ENCODE measurements at regions not wholly inside any gene's neighbourhood (a gene's known extent, or its start where the extent isn't known, plus 50 kb on each side); places are given as distances from the start of the nearest gene placed in this dataset.

DNA sequence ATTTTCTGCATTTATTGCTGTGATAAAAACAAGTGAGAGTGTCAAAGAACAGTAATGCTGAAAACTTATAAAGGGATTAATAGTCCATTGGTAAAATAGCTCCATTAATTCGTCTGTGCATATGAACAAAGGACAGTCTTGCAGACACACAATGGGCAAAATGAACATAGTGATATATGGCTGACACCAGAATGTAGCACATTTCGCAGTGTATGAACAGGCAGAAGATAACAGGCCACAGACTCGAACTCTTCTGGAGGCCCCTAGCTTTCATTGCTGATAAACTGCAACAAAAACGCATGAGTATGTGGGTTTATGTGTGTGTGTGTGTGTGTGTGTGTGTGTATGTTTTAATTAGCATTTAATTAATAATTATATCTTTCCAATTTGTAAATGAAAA lies 354.8 kb downstream of the TAF11L14 start:
- TF ChIP-seq, protein P1, sequence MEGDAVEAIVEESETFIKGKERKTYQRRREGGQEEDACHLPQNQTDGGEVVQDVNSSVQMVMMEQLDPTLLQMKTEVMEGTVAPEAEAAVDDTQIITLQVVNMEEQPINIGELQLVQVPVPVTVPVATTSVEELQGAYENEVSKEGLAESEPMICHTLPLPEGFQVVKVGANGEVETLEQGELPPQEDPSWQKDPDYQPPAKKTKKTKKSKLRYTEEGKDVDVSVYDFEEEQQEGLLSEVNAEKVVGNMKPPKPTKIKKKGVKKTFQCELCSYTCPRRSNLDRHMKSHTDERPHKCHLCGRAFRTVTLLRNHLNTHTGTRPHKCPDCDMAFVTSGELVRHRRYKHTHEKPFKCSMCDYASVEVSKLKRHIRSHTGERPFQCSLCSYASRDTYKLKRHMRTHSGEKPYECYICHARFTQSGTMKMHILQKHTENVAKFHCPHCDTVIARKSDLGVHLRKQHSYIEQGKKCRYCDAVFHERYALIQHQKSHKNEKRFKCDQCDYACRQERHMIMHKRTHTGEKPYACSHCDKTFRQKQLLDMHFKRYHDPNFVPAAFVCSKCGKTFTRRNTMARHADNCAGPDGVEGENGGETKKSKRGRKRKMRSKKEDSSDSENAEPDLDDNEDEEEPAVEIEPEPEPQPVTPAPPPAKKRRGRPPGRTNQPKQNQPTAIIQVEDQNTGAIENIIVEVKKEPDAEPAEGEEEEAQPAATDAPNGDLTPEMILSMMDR (IDR thresholded peaks at IDR 0.05; ENCODE audit: low read depth, low read length) = no peak
- Histone ChIP-seq H3K9me3 (no peaks in the 10 kb centered on the region), H3K4me1 (no peaks in the 10 kb centered on the region), H3K4me3 (ENCODE audit: low read depth, low read length) (no peak overlapping the region), H3K27me3 (no peaks in the 10 kb centered on the region), H3K36me3 (no peaks in the 10 kb centered on the region)
- DNase-seq = no peak

DNA sequence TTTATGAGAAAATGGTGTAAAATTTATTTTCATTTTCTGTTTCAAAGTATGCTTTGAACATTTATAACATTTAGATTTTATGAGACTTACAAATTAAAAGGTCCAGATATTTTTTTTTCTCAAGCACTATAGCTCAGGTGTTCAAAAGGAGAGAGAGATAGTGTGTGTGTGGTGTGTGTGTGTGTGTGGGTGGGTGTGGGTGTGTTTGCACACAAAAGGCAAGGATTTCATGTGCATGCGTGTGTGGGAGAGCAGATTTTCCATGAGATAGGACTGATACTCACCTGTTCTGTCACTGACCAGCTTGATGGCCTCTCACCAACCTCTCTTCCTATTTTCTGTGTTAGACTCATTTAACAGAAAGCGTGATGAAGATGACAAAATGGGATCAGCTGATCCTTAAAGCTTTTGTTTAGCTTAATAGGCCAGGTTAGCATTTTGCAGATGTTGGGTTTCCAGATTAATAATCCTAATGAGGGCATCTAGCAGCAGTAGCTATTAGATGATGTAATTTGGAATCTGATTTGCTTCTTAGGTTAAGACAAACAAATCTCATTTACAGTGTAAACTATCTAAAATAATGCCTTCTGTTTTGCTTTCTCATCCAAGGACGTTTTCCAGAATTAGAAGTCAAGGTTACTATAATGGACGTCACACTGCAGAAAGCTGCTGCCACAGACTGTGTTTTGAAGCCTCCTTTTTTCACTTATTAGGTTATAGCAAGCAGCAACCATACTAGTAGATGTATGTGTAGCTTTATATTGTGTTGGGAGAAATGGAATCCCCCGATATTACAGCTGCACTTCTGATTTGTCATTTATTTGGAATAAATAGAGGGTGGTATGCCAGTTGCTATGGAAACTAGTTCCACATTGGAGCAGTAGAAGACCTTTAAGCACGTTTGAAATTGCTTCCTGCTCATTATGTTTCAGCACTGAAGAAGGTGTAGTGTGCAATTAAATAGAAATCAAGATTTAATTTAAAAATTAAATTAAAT lies 355.6 kb downstream of the TAF11L14 start:
- Histone ChIP-seq H3K4me1 (no peaks in the 10 kb centered on the region), H3K27me3 (no peaks in the 10 kb centered on the region), H3K9me3 (no peaks in the 10 kb centered on the region), H3K36me3 (no peaks in the 10 kb centered on the region), H3K4me3 (ENCODE audit: low read depth, low read length) (no peak overlapping the region)
- no peak for DNase-seq
- TF ChIP-seq, protein P1 (IDR thresholded peaks at IDR 0.05; ENCODE audit: low read depth, low read length) = no peak

DNA sequence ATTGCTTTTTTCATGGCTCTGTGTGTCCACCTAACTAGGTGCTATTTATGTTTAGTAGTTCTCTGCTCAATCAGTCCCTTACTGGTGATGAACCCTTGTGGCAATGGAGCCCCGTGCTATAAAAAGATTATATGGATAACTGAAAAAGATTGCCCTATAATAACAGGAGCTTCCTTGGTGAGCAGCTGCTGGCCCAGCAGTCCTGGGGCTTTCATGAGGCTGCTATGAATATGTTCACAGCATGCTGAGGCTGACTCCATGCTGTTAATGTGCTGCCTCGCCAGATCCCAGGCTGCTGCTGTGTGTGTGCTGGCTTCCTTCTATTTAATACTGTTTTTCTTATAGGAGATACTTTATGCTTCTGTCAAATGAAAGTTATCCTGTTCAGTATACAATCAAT lies 357.5 kb downstream of the TAF11L14 start:
- TF ChIP-seq, protein P1 (IDR thresholded peaks at IDR 0.05; ENCODE audit: low read depth, low read length) = no peak
- Histone ChIP-seq H3K4me1 (no peaks in the 10 kb centered on the region), H3K4me3 (ENCODE audit: low read depth, low read length) (no peak overlapping the region), H3K9me3 (no peaks in the 10 kb centered on the region), H3K27me3 (no peaks in the 10 kb centered on the region), H3K36me3 (no peaks in the 10 kb centered on the region)
- no peak for DNase-seq

DNA sequence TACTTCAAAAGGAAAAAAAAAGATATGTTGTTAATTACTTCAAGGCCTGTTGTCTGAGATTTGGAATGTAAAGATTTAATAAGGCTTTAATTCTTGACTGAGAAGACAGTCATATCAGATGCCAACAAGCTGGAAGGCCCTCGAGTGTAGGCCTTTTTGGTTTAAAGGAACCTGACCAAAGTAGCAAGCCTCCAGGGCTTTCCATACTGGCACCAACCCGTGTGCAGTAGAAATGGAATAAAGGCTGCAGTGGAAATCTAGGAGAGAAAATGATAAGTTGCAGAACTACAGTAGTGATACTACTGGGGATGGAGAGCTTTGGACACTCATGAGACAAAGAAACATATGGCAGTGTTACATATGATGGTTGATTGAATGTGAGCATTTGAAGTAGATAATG lies 358.0 kb downstream of the TAF11L14 start:
- Histone ChIP-seq H3K27me3 (no peaks in the 10 kb centered on the region), H3K4me3 (ENCODE audit: low read depth, low read length) (no peak overlapping the region)

DNA sequence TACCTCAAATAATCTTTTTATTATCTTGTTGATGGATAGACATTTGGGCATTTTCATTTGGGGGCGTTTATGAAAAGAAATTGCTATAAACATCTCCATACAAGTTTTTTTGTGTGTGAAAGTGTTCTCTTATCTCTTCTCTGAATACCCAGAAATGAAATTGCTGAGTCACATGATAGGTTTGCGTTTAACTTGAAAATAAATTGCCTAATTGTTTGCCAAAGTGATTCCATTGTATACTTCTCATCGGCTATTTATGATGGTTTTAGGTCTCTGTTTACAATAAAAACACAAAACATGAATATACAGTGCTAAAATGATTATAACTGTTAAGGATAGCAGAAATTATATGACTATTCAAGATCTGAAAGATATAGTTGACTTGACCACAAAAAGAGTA lies 361.7 kb downstream of the TAF11L14 start:
- Histone ChIP-seq H3K4me3 (ENCODE audit: low read depth, low read length) (no peak overlapping the region), H3K27me3 (no peaks in the 10 kb centered on the region), H3K9me3 (no peaks in the 10 kb centered on the region), H3K4me1 (no peaks in the 10 kb centered on the region), H3K36me3 (no peaks in the 10 kb centered on the region)
- DNase-seq = no peak
- TF ChIP-seq, protein P1 (IDR thresholded peaks at IDR 0.05; ENCODE audit: low read depth, low read length) = no peak

More for the DNA sequence above, 358.0 kb downstream of the TAF11L14 start:
- no peak for DNase-seq
- Histone ChIP-seq H3K36me3 (no peaks in the 10 kb centered on the region), H3K4me1 (no peaks in the 10 kb centered on the region), H3K9me3 (no peaks in the 10 kb centered on the region)
- TF ChIP-seq, protein P1 (IDR thresholded peaks at IDR 0.05; ENCODE audit: low read depth, low read length) = no peak

DNA sequence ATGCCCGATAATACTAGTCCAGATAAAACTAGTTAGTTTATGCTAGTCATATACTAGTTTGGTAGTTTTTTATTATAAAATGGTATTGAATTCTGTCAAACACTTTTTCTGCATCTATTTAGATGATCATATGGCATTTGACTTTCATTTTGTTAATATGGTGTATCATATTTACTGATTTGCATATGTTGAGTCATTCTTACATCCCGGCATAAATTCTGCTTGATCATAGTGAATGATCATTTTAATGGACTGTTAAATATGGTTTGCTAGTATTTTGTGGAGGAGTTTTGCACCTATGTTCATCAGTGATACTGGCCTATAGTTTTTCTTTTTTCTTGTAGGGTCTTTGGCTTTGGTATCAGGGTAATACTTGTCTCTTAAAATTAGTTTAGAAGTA lies 365.6 kb downstream of the TAF11L14 start:
- H3K27me3 ChIP-seq = no peaks in the 10 kb centered on the region
- TF ChIP-seq, protein P1 (IDR thresholded peaks at IDR 0.05; ENCODE audit: low read depth, low read length) = no peak
- no peaks in the 10 kb centered on the region for H3K9me3 ChIP-seq
- no peaks in the 10 kb centered on the region for H3K4me1 ChIP-seq
- H3K36me3 ChIP-seq = no peaks in the 10 kb centered on the region
- DNase-seq = no peak
- no peak overlapping the region for H3K4me3 ChIP-seq (ENCODE audit: low read depth, low read length)
